Hepatocyte (in vitro differentiated cells): ENCODE measurements at regions not wholly inside any gene's neighbourhood (a gene's known extent, or its start where the extent isn't known, plus 50 kb on each side); places are given as distances from the start of the nearest gene placed in this dataset.

ENCODE experiments used
- EZH2 ChIP-seq: fragments of 200-600 bp; sonication (generic); IDR thresholded peaks from 2 replicates; pipeline ENCODE4 v1.6.1; 2016; ENCODE audit warnings: antibody characterized with exemption, mild to moderate bottlenecking, borderline replicate concordance
- EZH2phosphoT487 ChIP-seq: fragments of 200-600 bp; sonication (generic); IDR thresholded peaks from one replicate; pipeline ENCODE4 v1.6.1; 2018; ENCODE audit warnings: antibody characterized with exemption, mild to moderate bottlenecking, low read depth, moderate library complexity; ENCODE audit not compliant: unreplicated experiment, severe bottlenecking
- TF ChIP-seq, protein P1 (sequence below): fragments of 200-600 bp; sonication (generic); IDR thresholded peaks from 2 replicates; pipeline ENCODE4 v1.5.1; 2016; ENCODE audit warnings: antibody characterized with exemption, mild to moderate bottlenecking; ENCODE audit not compliant: poor library complexity

DNA sequence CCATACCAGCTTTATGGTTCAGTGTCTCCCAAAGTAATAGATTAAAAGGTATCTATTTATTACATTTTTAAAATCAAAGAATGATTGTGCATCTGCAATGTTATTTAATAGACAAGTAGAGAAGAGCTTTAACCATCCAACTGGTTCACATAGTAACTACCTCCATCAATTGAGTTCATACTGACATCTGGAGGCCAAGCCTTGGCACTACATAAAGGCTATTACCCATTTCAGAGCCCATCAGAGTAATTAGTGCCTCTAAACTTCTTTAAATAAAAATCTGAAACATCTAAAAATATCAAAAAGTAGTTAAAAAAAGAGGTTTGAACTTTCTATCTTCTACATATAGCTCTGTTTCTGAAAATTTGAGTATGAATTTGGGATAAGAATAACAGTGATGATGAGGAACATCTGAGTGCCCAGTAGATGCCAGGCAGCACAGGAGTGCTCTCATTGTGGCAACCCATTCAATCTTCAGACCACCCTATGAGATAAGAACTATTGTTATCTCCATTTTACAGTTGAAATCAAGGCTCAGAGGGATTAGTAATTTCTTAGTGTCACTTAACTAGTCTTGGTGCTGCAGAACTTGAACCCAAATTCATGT is 132.9 kb upstream of the DAAM1 start:
- TF ChIP-seq EZH2phosphoT487, result no peak
- TF ChIP-seq, protein P1, sequence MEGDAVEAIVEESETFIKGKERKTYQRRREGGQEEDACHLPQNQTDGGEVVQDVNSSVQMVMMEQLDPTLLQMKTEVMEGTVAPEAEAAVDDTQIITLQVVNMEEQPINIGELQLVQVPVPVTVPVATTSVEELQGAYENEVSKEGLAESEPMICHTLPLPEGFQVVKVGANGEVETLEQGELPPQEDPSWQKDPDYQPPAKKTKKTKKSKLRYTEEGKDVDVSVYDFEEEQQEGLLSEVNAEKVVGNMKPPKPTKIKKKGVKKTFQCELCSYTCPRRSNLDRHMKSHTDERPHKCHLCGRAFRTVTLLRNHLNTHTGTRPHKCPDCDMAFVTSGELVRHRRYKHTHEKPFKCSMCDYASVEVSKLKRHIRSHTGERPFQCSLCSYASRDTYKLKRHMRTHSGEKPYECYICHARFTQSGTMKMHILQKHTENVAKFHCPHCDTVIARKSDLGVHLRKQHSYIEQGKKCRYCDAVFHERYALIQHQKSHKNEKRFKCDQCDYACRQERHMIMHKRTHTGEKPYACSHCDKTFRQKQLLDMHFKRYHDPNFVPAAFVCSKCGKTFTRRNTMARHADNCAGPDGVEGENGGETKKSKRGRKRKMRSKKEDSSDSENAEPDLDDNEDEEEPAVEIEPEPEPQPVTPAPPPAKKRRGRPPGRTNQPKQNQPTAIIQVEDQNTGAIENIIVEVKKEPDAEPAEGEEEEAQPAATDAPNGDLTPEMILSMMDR, result peak; percentile 75
- no peak for TF ChIP-seq EZH2
